Natural killer cell (primary cell): ENCODE measurements at regions not wholly inside any gene's neighbourhood (a gene's known extent, or its start where the extent isn't known, plus 50 kb on each side); places are given as distances from the start of the nearest gene placed in this dataset.

Experiments
- ATAC-seq, 3 donors: fragments of 150-1000 bp in 2 of 3; fragments of 200-7000 bp in 1 of 3; cut with Tn5 transposase; 1 replicate in 1 of 3; 2 replicates in 2 of 3; pipeline ENCODE4 v1.10.0; 2021; ENCODE audit warnings: mild to moderate bottlenecking in 2 of 3, moderate library complexity in 2 of 3
- DNase-seq, 2 donors: peaks; one replicate each; pipeline versions ENCODE4 v3.0.0 to v3.0.0-alpha.2; 2013 to 2021; ENCODE audit warnings: mixed read lengths in 1 of 2
- H3K27ac ChIP-seq: one replicate; pipeline ENCODE4 v1.5.1; 2013; ENCODE audit warnings: mild to moderate bottlenecking, low read length
- H3K27me3 ChIP-seq: one replicate; pipeline ENCODE4 v1.6.1; 2013; ENCODE audit warnings: low read length; ENCODE audit not compliant: control insufficient read depth, insufficient read depth
- H3K36me3 ChIP-seq: one replicate; pipeline ENCODE4 v1.6.1; 2013; ENCODE audit warnings: low read length; ENCODE audit not compliant: control insufficient read depth, insufficient read depth
- H3K4me1 ChIP-seq: one replicate; pipeline ENCODE4 v1.6.1; 2013; ENCODE audit warnings: low read length; ENCODE audit not compliant: control insufficient read depth, insufficient read depth
- H3K4me3 ChIP-seq: one replicate; pipeline ENCODE4 v1.5.1; 2013; ENCODE audit warnings: low read length
- H3K9me3 ChIP-seq: one replicate; pipeline ENCODE4 v1.6.1; 2013; ENCODE audit warnings: low read length; ENCODE audit not compliant: control insufficient read depth, insufficient read depth
- H3K27ac Mint-ChIP-seq, 2 donors: one replicate each; pipeline ENCODE4 v1.8.0; 2022; ENCODE audit warnings: mild to moderate bottlenecking in 2 of 2, mixed read lengths in 2 of 2, moderate library complexity in 1 of 2
- H3K27me3 Mint-ChIP-seq, 2 donors: one replicate each; pipeline ENCODE4 v1.8.0; 2022; ENCODE audit warnings: low read depth in 2 of 2, mixed read lengths in 2 of 2
- H3K36me3 Mint-ChIP-seq: one replicate; pipeline ENCODE4 v1.8.0; 2022; ENCODE audit warnings: mixed read lengths
- H3K4me1 Mint-ChIP-seq, 2 donors: one replicate each; pipeline ENCODE4 v1.8.0; 2022; ENCODE audit warnings: mixed read lengths in 2 of 2
- H3K4me3 Mint-ChIP-seq: one replicate; pipeline ENCODE4 v1.8.0; 2022; ENCODE audit warnings: mild to moderate bottlenecking, moderate library complexity, mixed read lengths
- H3K9me3 Mint-ChIP-seq, 2 donors: one replicate each; pipeline ENCODE4 v1.8.0; 2022; ENCODE audit warnings: mixed read lengths in 2 of 2
- CTCF ChIP-seq: fragments of 200-600 bp; IDR thresholded peaks from one replicate; pipeline ENCODE4 v1.8.0; 2022; ENCODE audit warnings: antibody characterized with exemption
- WGBS: methylation state at CpG from one replicate; pipeline ENCODE4 v1.1.7; 2013; ENCODE audit warnings: missing lambda C conversion rate; ENCODE audit not compliant: insufficient coverage; 5-methylcytosine and 5-hydroxymethylcytosine counted together
- intact Hi-C: fragments of 100-400 bp; cut with micrococcal nuclease; formaldehyde crosslinking; loops from one replicate; pipeline ENCODE4 v1.14.2; 2022

GRCh38 chr2:19116918-19117317, 241.5 kb downstream of the OSR1 start:
- no peak overlapping the region for H3K4me3 ChIP-seq
- H3K27ac ChIP-seq, result no peak overlapping the region
- 64% methylated on average over 4 of the region's 4 CpGs for WGBS
- Mint-ChIP-seq H3K4me3 (no peak overlapping the region), H3K27me3 (no peaks in the 10 kb centered on the region), H3K4me1 (no peaks in the 10 kb centered on the region), H3K36me3 (no peaks in the 10 kb centered on the region), H3K27ac (no peak overlapping the region), H3K9me3 (peaks cover 11 to 16% of the 10 kb centered on the region in 2 donors)
- H3K9me3 ChIP-seq, result no peaks in the 10 kb centered on the region
- ATAC-seq (no peak), DNase-seq (no peak)
- no peak for TF ChIP-seq CTCF
- no peaks in the 10 kb centered on the region for H3K36me3 ChIP-seq
- intact Hi-C loops, result no loop called here
- H3K27me3 ChIP-seq, result no peaks in the 10 kb centered on the region
- no peaks in the 10 kb centered on the region for H3K4me1 ChIP-seq

- DNase-seq (no peak), ATAC-seq (no peak)
- H3K27me3 Mint-ChIP-seq, result no peaks in the 10 kb centered on the region
- Histone ChIP-seq H3K27ac (no peak overlapping the region), H3K36me3 (no peaks in the 10 kb centered on the region), H3K9me3 (no peaks in the 10 kb centered on the region), H3K4me3 (no peak overlapping the region), H3K27me3 (no peaks in the 10 kb centered on the region), H3K4me1 (no peaks in the 10 kb centered on the region)
- no peak overlapping the region for H3K4me3 Mint-ChIP-seq
- no peak for TF ChIP-seq CTCF
- H3K4me1 Mint-ChIP-seq, result no peaks in the 10 kb centered on the region
- peaks cover 8 to 14% of the 10 kb centered on the region in 2 donors for H3K9me3 Mint-ChIP-seq
- intact Hi-C loops, result no loop called here
- no peak overlapping the region for H3K27ac Mint-ChIP-seq
- no peaks in the 10 kb centered on the region for H3K36me3 Mint-ChIP-seq
Observed at GRCh38 chr2:19114754-19115231, 243.6 kb downstream of the OSR1 start.

- Mint-ChIP-seq H3K36me3 (no peaks in the 10 kb centered on the region), H3K27ac (no peak overlapping the region), H3K4me3 (no peak overlapping the region), H3K27me3 (no peaks in the 10 kb centered on the region), H3K4me1 (no peaks in the 10 kb centered on the region), H3K9me3 (peaks cover 8 to 14% of the 10 kb centered on the region in 2 donors)
- Histone ChIP-seq H3K9me3 (no peaks in the 10 kb centered on the region), H3K4me3 (no peak overlapping the region), H3K27ac (no peak overlapping the region), H3K27me3 (no peaks in the 10 kb centered on the region), H3K36me3 (no peaks in the 10 kb centered on the region), H3K4me1 (no peaks in the 10 kb centered on the region)
- intact Hi-C loops, result no loop called here
- TF ChIP-seq CTCF, result no peak
- ATAC-seq (no peak), DNase-seq (no peak)
- 100% methylated on average over 1 of the region's 1 CpG for WGBS
Observed at GRCh38 chr2:19114126-19114525, 244.3 kb downstream of the OSR1 start.

GRCh38 chr2:19111354-19111753, 247.1 kb downstream of the OSR1 start:
- Histone ChIP-seq H3K27ac (no peak overlapping the region), H3K27me3 (no peaks in the 10 kb centered on the region), H3K36me3 (no peaks in the 10 kb centered on the region), H3K4me1 (no peaks in the 10 kb centered on the region), H3K9me3 (no peaks in the 10 kb centered on the region), H3K4me3 (no peak overlapping the region)
- 92% methylated on average over 1 of the region's 3 CpGs for WGBS
- ATAC-seq (no peak), DNase-seq (no peak)
- no peak for TF ChIP-seq CTCF
- peaks cover 15 to 17% of the 10 kb centered on the region in 2 donors for H3K9me3 Mint-ChIP-seq
- intact Hi-C loops, result no loop called here
- H3K4me3 Mint-ChIP-seq, result no peak overlapping the region
- no peaks in the 10 kb centered on the region for H3K4me1 Mint-ChIP-seq
- no peaks in the 10 kb centered on the region for H3K27me3 Mint-ChIP-seq
- H3K36me3 Mint-ChIP-seq, result peaks cover 7% of the 10 kb centered on the region
- H3K27ac Mint-ChIP-seq, result no peak overlapping the region
